PFSK-1 (cell line): ENCODE measurements at regions not wholly inside any gene's neighbourhood (a gene's known extent, or its start where the extent isn't known, plus 50 kb on each side); places are given as distances from the start of the nearest gene placed in this dataset.

Experiments
- FOXP2 ChIP-seq: optimal IDR thresholded peaks from 2 replicates; pipeline ENCODE3; 2011; ENCODE audit warnings: borderline replicate concordance, control low read depth, inconsistent platforms; ENCODE audit not compliant: insufficient read depth; ENCODE audit errors: extremely low read length, extremely low read depth
- POLR2AphosphoS5 ChIP-seq: IDR thresholded peaks from 2 replicates; pipeline ENCODE4 v1.6.1; 2012; ENCODE audit warnings: low read depth, mild to moderate bottlenecking, control low read depth, low read length, moderate library complexity
- SIN3A ChIP-seq: IDR thresholded peaks from 2 replicates; pipeline ENCODE4 v1.6.1; 2012; ENCODE audit warnings: mild to moderate bottlenecking, low read length, moderate library complexity, borderline replicate concordance; ENCODE audit not compliant: insufficient read depth
- TAF1 ChIP-seq: IDR thresholded peaks from 2 replicates; pipeline ENCODE4 v1.6.1; 2012; ENCODE audit warnings: low read length, control low read depth, borderline replicate concordance; ENCODE audit not compliant: insufficient read depth
- TF ChIP-seq, protein P1 (sequence below), 2 experiments: IDR thresholded peaks; 2 replicates each; pipeline versions ENCODE4 v1.6.1 to v1.8.0; 2011 to 2012; ENCODE audit warnings: low read depth in 2 of 2, low read length in 2 of 2, control low read depth in 1 of 2, inconsistent platforms in 1 of 2, mild to moderate bottlenecking in 1 of 2, moderate library complexity in 1 of 2; ENCODE audit not compliant: insufficient read depth in 1 of 2

DNA sequence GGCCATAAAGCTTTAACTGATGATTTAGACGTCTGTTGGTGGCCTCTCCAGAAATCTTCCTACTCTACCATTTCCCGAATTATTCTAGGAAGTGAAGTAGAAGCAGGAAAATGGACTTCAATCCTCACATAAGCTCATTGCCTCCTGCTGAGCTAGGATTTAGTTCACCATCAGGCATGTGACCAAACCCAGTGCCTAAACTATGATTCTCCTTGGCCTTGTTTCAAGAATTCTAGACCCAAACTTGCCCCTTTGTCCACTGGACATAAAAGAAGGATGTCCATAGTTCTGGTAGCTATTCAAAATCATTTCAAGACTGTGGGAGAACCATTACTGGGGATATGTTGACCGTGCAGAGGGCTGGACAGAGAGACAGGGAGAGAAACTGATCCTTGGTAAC lies 105.8 kb downstream of the C12orf50 start:
- TF ChIP-seq SIN3A, result no peak
- TF ChIP-seq FOXP2, result no peak
- TF ChIP-seq TAF1, result no peak
- TF ChIP-seq, protein P1, sequence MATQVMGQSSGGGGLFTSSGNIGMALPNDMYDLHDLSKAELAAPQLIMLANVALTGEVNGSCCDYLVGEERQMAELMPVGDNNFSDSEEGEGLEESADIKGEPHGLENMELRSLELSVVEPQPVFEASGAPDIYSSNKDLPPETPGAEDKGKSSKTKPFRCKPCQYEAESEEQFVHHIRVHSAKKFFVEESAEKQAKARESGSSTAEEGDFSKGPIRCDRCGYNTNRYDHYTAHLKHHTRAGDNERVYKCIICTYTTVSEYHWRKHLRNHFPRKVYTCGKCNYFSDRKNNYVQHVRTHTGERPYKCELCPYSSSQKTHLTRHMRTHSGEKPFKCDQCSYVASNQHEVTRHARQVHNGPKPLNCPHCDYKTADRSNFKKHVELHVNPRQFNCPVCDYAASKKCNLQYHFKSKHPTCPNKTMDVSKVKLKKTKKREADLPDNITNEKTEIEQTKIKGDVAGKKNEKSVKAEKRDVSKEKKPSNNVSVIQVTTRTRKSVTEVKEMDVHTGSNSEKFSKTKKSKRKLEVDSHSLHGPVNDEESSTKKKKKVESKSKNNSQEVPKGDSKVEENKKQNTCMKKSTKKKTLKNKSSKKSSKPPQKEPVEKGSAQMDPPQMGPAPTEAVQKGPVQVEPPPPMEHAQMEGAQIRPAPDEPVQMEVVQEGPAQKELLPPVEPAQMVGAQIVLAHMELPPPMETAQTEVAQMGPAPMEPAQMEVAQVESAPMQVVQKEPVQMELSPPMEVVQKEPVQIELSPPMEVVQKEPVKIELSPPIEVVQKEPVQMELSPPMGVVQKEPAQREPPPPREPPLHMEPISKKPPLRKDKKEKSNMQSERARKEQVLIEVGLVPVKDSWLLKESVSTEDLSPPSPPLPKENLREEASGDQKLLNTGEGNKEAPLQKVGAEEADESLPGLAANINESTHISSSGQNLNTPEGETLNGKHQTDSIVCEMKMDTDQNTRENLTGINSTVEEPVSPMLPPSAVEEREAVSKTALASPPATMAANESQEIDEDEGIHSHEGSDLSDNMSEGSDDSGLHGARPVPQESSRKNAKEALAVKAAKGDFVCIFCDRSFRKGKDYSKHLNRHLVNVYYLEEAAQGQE (IDR thresholded peaks at IDR 0.05; ENCODE audit: insufficient read depth in 1 of 2, low read depth in 2 of 2, low read length in 2 of 2), result no peak
- no peak for TF ChIP-seq POLR2AphosphoS5

DNA sequence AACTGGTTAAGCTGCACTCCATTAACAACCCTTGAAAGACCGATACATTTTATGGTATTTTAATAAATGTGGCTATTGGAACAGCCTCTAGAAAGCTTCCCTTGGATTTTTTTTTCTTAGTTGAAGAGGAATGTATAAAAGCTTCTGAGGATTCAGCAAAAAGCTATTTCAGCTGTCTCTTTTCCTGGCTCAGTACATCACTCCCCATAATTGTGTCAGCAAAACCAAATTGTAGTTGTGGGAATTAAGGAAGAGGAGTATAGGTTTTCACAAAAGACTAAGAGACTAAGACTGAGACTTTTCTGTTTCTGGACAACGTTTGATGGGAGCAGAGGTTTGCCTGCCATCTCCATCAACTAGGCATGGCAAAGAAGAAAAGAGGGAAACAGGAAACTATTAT lies 106.5 kb downstream of the C12orf50 start:
- TF ChIP-seq TAF1 (no peak), SIN3A (no peak), FOXP2 (no peak), POLR2AphosphoS5 (no peak)
- TF ChIP-seq, protein P1 (IDR thresholded peaks at IDR 0.05; ENCODE audit: insufficient read depth in 1 of 2, low read depth in 2 of 2, low read length in 2 of 2), result no peak

DNA sequence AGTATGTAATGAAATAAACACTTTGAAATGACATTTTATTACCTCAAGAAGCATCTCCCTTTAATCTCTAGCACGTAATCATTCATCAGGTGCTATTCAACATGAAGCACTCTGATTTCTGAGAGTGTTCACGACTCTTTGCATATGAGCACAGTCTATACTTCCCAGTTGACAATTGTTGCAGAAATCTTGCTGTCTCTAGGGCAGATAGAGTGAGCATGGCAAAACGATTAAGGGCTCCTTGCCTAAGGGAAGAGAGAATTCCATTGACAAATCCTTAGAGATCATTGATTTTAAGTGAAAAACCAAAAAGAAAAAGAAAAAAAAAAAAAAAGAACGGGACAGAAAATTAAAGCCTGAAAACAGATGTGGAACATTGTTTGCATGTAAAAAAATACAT lies 107.6 kb downstream of the C12orf50 start:
- no peak for TF ChIP-seq SIN3A
- no peak for TF ChIP-seq TAF1
- no peak for TF ChIP-seq POLR2AphosphoS5
- TF ChIP-seq FOXP2, result no peak
- TF ChIP-seq, protein P1 (IDR thresholded peaks at IDR 0.05; ENCODE audit: insufficient read depth in 1 of 2, low read depth in 2 of 2, low read length in 2 of 2), result no peak

DNA sequence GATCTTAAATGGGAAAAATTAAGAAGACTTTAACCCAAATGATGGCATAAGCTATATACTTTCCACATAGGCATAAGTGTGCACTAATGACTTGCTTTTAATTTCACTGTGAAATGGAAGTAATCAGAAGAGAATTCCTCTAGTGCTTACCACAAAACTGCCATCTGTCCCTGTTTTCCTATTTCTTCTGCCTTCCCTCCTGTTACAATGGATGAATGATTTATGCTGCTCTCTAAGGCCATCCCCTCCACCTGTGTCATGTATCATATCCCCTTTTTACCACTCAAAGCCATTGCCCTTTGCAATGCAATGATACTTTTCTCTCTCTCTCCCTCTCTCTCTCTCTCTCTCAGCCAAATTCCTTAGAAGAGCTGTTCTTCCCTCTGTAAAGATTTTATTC lies 109.1 kb downstream of the C12orf50 start:
- TF ChIP-seq SIN3A, result no peak
- no peak for TF ChIP-seq FOXP2
- TF ChIP-seq TAF1, result no peak
- TF ChIP-seq POLR2AphosphoS5, result no peak
- TF ChIP-seq, protein P1 (IDR thresholded peaks at IDR 0.05; ENCODE audit: insufficient read depth in 1 of 2, low read depth in 2 of 2, low read length in 2 of 2), result no peak

- TF ChIP-seq POLR2AphosphoS5 (no peak), FOXP2 (no peak), TAF1 (no peak), SIN3A (no peak)
- TF ChIP-seq, protein P1 (IDR thresholded peaks at IDR 0.05; ENCODE audit: insufficient read depth in 1 of 2, low read depth in 2 of 2, low read length in 2 of 2), result no peak
Observed at GRCh38 chr12:87901457-87901856, 127.7 kb downstream of the C12orf50 start.
